ENCODE measurements at regions not wholly inside any gene's neighbourhood (a gene's known extent, or its start where the extent isn't known, plus 50 kb on each side); places are given as distances from the start of the nearest gene placed in this dataset.
A peak's percentile ranks its signal among the peaks of the same experiment; 100 is the strongest.
"Not testable (repeated sequence)": the region's sequence is repeated elsewhere in the genome, so short reads cannot be mapped to it uniquely, and the experiment has no call there.

DNA sequence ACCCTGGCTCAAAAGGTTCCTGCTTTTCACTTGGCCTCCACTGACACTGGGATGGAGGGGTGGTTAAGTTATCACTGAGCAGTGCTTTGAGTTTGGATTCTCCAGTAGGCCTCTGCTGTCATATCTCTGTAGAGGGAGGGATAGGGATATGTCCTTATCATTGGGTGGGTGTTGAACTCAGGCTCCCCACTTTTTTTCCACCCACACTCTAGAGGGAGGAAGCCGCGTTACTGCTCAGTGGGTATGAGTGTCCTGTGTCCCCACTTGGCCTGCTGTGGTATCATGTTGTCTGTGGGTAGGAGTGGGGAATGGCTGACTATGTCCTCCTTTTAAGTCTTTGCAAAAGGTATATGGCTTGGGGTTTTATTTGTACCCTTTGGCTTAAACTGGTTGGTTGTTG, 80.7 kb upstream of the TPTE start:
- H3K4me1 Mint-ChIP-seq (ENCODE audit: low read depth, unreplicated experiment); H3K9me3 Mint-ChIP-seq (ENCODE audit: unreplicated experiment); H3K27ac Mint-ChIP-seq (ENCODE audit: unreplicated experiment); H3K27ac ChIP-seq (ENCODE audit: low read depth, low read length); H3K4me3 Mint-ChIP-seq (ENCODE audit: unreplicated experiment); H3K4me1 ChIP-seq (ENCODE audit: insufficient read depth, low read length); H4K20me1 ChIP-seq (ENCODE audit: insufficient read depth, low read length); H3K27me3 ChIP-seq (ENCODE audit: insufficient read depth, low read length); H3K9ac ChIP-seq (ENCODE audit: low read length); H3K27me3 Mint-ChIP-seq (ENCODE audit: low read depth, unreplicated experiment); H3K79me2 ChIP-seq (ENCODE audit: insufficient read depth, low read length); H3K4me2 ChIP-seq (ENCODE audit: low read length); H3K36me3 ChIP-seq (ENCODE audit: insufficient read depth, low read length); H3K36me3 Mint-ChIP-seq (ENCODE audit: low read depth, unreplicated experiment); H2AFZ ChIP-seq (ENCODE audit: low read depth, low read length); DNase-seq (ENCODE audit: low read depth); FAIRE-seq; H3K4me3 ChIP-seq (ENCODE audit: insufficient read depth, low read depth, low read length): not testable (repeated sequence)
- peaks cover 11% of the 10 kb centered on the region for H3K9me3 ChIP-seq (ENCODE audit: insufficient read depth, low read depth, low read length)

GRCh38 chr21:10442018-10442417, 79.4 kb upstream of the TPTE start:
- H3K4me1 ChIP-seq (ENCODE audit: insufficient read depth, low read length); H2AFZ ChIP-seq (ENCODE audit: low read depth, low read length); H3K36me3 Mint-ChIP-seq (ENCODE audit: low read depth, unreplicated experiment); H3K9ac ChIP-seq (ENCODE audit: low read length); H3K4me3 ChIP-seq (ENCODE audit: insufficient read depth, low read depth, low read length); H3K36me3 ChIP-seq (ENCODE audit: insufficient read depth, low read length); H3K4me2 ChIP-seq (ENCODE audit: low read length); H3K9me3 Mint-ChIP-seq (ENCODE audit: unreplicated experiment); H4K20me1 ChIP-seq (ENCODE audit: insufficient read depth, low read length); H3K79me2 ChIP-seq (ENCODE audit: insufficient read depth, low read length); DNase-seq (ENCODE audit: low read depth); H3K4me1 Mint-ChIP-seq (ENCODE audit: low read depth, unreplicated experiment); FAIRE-seq; H3K27me3 Mint-ChIP-seq (ENCODE audit: low read depth, unreplicated experiment); H3K27me3 ChIP-seq (ENCODE audit: insufficient read depth, low read length); H3K27ac ChIP-seq (ENCODE audit: low read depth, low read length); H3K4me3 Mint-ChIP-seq (ENCODE audit: unreplicated experiment); H3K27ac Mint-ChIP-seq (ENCODE audit: unreplicated experiment): not testable (repeated sequence)
- H3K9me3 ChIP-seq (ENCODE audit: insufficient read depth, low read depth, low read length): peaks cover 11% of the 10 kb centered on the region

GRCh38 chr21:10445685-10446084, 75.7 kb upstream of the TPTE start:
- H3K9ac ChIP-seq (ENCODE audit: low read length); FAIRE-seq; H3K4me3 Mint-ChIP-seq (ENCODE audit: unreplicated experiment); H3K27ac Mint-ChIP-seq (ENCODE audit: unreplicated experiment); H3K4me2 ChIP-seq (ENCODE audit: low read length); DNase-seq (ENCODE audit: low read depth); H3K4me1 ChIP-seq (ENCODE audit: insufficient read depth, low read length); H3K36me3 Mint-ChIP-seq (ENCODE audit: low read depth, unreplicated experiment); H3K27ac ChIP-seq (ENCODE audit: low read depth, low read length); H3K4me3 ChIP-seq (ENCODE audit: insufficient read depth, low read depth, low read length); H3K36me3 ChIP-seq (ENCODE audit: insufficient read depth, low read length); H3K27me3 ChIP-seq (ENCODE audit: insufficient read depth, low read length); H3K27me3 Mint-ChIP-seq (ENCODE audit: low read depth, unreplicated experiment); H2AFZ ChIP-seq (ENCODE audit: low read depth, low read length); H3K9me3 Mint-ChIP-seq (ENCODE audit: unreplicated experiment); H4K20me1 ChIP-seq (ENCODE audit: insufficient read depth, low read length); H3K79me2 ChIP-seq (ENCODE audit: insufficient read depth, low read length); H3K9me3 ChIP-seq (ENCODE audit: insufficient read depth, low read depth, low read length); H3K4me1 Mint-ChIP-seq (ENCODE audit: low read depth, unreplicated experiment): not testable (repeated sequence)

GRCh38 chr21:10449451-10449850, 71.9 kb upstream of the TPTE start:
- not testable (repeated sequence) for H4K20me1 ChIP-seq (ENCODE audit: insufficient read depth, low read length); H3K4me3 Mint-ChIP-seq (ENCODE audit: unreplicated experiment); H3K9ac ChIP-seq (ENCODE audit: low read length); H3K36me3 Mint-ChIP-seq (ENCODE audit: low read depth, unreplicated experiment); H3K27me3 Mint-ChIP-seq (ENCODE audit: low read depth, unreplicated experiment); H2AFZ ChIP-seq (ENCODE audit: low read depth, low read length); H3K36me3 ChIP-seq (ENCODE audit: insufficient read depth, low read length); H3K27me3 ChIP-seq (ENCODE audit: insufficient read depth, low read length); H3K9me3 ChIP-seq (ENCODE audit: insufficient read depth, low read depth, low read length); DNase-seq (ENCODE audit: low read depth); FAIRE-seq; H3K79me2 ChIP-seq (ENCODE audit: insufficient read depth, low read length); H3K4me1 ChIP-seq (ENCODE audit: insufficient read depth, low read length); H3K9me3 Mint-ChIP-seq (ENCODE audit: unreplicated experiment); H3K4me1 Mint-ChIP-seq (ENCODE audit: low read depth, unreplicated experiment); H3K4me2 ChIP-seq (ENCODE audit: low read length); H3K4me3 ChIP-seq (ENCODE audit: insufficient read depth, low read depth, low read length); H3K27ac Mint-ChIP-seq (ENCODE audit: unreplicated experiment); H3K27ac ChIP-seq (ENCODE audit: low read depth, low read length)

GRCh38 chr21:10451274-10451673, 70.1 kb upstream of the TPTE start:
- not testable (repeated sequence) for H3K27ac ChIP-seq (ENCODE audit: low read depth, low read length); DNase-seq (ENCODE audit: low read depth); H3K4me2 ChIP-seq (ENCODE audit: low read length); H3K36me3 ChIP-seq (ENCODE audit: insufficient read depth, low read length); H3K9ac ChIP-seq (ENCODE audit: low read length); H3K4me3 ChIP-seq (ENCODE audit: insufficient read depth, low read depth, low read length); H3K27ac Mint-ChIP-seq (ENCODE audit: unreplicated experiment); H3K79me2 ChIP-seq (ENCODE audit: insufficient read depth, low read length); H3K27me3 ChIP-seq (ENCODE audit: insufficient read depth, low read length); H3K9me3 ChIP-seq (ENCODE audit: insufficient read depth, low read depth, low read length); FAIRE-seq; H2AFZ ChIP-seq (ENCODE audit: low read depth, low read length); H3K27me3 Mint-ChIP-seq (ENCODE audit: low read depth, unreplicated experiment); H3K9me3 Mint-ChIP-seq (ENCODE audit: unreplicated experiment); H4K20me1 ChIP-seq (ENCODE audit: insufficient read depth, low read length); H3K4me1 ChIP-seq (ENCODE audit: insufficient read depth, low read length); H3K4me3 Mint-ChIP-seq (ENCODE audit: unreplicated experiment); H3K4me1 Mint-ChIP-seq (ENCODE audit: low read depth, unreplicated experiment); H3K36me3 Mint-ChIP-seq (ENCODE audit: low read depth, unreplicated experiment)

GRCh38 chr21:10457765-10458164, 63.6 kb upstream of the TPTE start:
- not testable (repeated sequence) for H3K36me3 Mint-ChIP-seq (ENCODE audit: low read depth, unreplicated experiment); H3K9ac ChIP-seq (ENCODE audit: low read length); H3K27ac ChIP-seq (ENCODE audit: low read depth, low read length); H3K4me2 ChIP-seq (ENCODE audit: low read length); H3K4me1 ChIP-seq (ENCODE audit: insufficient read depth, low read length); H3K79me2 ChIP-seq (ENCODE audit: insufficient read depth, low read length); H3K27ac Mint-ChIP-seq (ENCODE audit: unreplicated experiment); DNase-seq (ENCODE audit: low read depth); H4K20me1 ChIP-seq (ENCODE audit: insufficient read depth, low read length); H2AFZ ChIP-seq (ENCODE audit: low read depth, low read length); H3K27me3 Mint-ChIP-seq (ENCODE audit: low read depth, unreplicated experiment); H3K9me3 Mint-ChIP-seq (ENCODE audit: unreplicated experiment); H3K4me3 Mint-ChIP-seq (ENCODE audit: unreplicated experiment); H3K4me1 Mint-ChIP-seq (ENCODE audit: low read depth, unreplicated experiment); H3K4me3 ChIP-seq (ENCODE audit: insufficient read depth, low read depth, low read length); H3K36me3 ChIP-seq (ENCODE audit: insufficient read depth, low read length); H3K27me3 ChIP-seq (ENCODE audit: insufficient read depth, low read length); H3K9me3 ChIP-seq (ENCODE audit: insufficient read depth, low read depth, low read length)
- FAIRE-seq: peak; percentile 34

All from astrocyte (in vitro differentiated cells and primary cell).